Fibroblast of villous mesenchyme (primary cell): ENCODE measurements at regions not wholly inside any gene's neighbourhood (a gene's known extent, or its start where the extent isn't known, plus 50 kb on each side); places are given as distances from the start of the nearest gene placed in this dataset.
A peak's percentile ranks its signal among the peaks of the same experiment; 100 is the strongest.

ENCODE experiments used
- DNase-seq: peaks from one replicate; pipeline ENCODE4 v3.0.0-alpha.2; 2010; ENCODE audit warnings: low read depth
- H3K4me3 ChIP-seq: 2 replicates; pipeline ENCODE4 v1.5.1; 2011; ENCODE audit warnings: low read depth, mild to moderate bottlenecking, low read length
- CTCF ChIP-seq: IDR thresholded peaks from 2 replicates; pipeline ENCODE4 v1.5.1; 2012; ENCODE audit warnings: low read depth, mild to moderate bottlenecking, low read length; ENCODE audit not compliant: insufficient read depth

DNA sequence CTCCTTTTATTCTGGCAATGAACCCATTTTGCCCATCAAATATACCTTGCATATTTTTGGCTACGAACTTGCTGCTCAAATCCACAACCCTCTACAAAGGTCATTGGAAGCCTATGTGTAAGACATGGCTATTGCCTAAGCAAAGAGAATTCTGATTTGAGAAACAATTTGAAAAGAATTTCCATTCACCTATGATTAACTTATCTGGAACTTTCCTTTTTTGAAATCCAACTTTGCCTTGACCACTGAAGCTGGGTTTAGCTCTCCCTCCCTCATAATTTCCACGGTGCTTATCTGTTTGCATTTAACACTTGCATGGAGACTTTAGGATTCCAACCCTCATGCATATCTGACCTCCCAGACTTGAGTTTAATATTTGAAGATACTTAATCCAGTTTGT lies 1514.7 kb upstream of the SLC10A2 start:
- TF ChIP-seq CTCF, result no peak
- no peak for DNase-seq

GRCh38 chr13:104577071-104577815 lies 1511.0 kb upstream of the SLC10A2 start:
- DNase-seq, result no peak
- no peak for TF ChIP-seq CTCF
- no peak overlapping the region for H3K4me3 ChIP-seq

More for the DNA sequence above, 1514.7 kb upstream of the SLC10A2 start:
- H3K4me3 ChIP-seq, result no peak overlapping the region

DNA sequence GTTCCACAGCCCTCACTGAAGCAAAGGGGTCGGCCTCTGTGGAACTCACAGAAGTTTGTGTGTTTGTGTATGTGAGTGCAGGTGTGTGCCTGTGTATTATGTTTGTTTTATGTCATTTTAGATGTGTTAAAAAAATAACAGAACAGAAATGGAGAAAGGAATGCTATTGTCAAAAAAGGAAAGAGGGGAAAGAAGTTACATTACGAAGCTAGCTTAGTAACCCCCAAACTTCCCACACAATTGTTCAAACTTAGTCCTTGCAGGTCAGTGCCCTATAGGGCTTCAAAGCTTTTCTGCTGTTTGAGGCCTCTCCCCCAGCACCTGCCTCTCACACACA lies 1505.6 kb upstream of the SLC10A2 start:
- no peak for TF ChIP-seq CTCF
- no peak for DNase-seq
- no peak overlapping the region for H3K4me3 ChIP-seq

- peak; percentile 59 for TF ChIP-seq CTCF
- peak; percentile 56 for DNase-seq
- no peak overlapping the region for H3K4me3 ChIP-seq
Observed at GRCh38 chr13:104571161-104571892, 1505.1 kb upstream of the SLC10A2 start.

GRCh38 chr13:104567114-104567513 lies 1500.9 kb upstream of the SLC10A2 start:
- DNase-seq, result no peak
- TF ChIP-seq CTCF, result no peak
- no peak overlapping the region for H3K4me3 ChIP-seq

GRCh38 chr13:104565888-104566287 lies 1499.7 kb upstream of the SLC10A2 start:
- no peak overlapping the region for H3K4me3 ChIP-seq
- no peak for DNase-seq
- no peak for TF ChIP-seq CTCF
